ENCODE measurements at regions not wholly inside any gene's neighbourhood (a gene's known extent, or its start where the extent isn't known, plus 50 kb on each side); places are given as distances from the start of the nearest gene placed in this dataset.

- H3K27me3 ChIP-seq (ENCODE audit: control insufficient read depth, insufficient read depth, low read length), result no peaks in the 10 kb centered on the region
- H3K9me3 ChIP-seq (ENCODE audit: control insufficient read depth, insufficient read depth, low read length), result no peaks in the 10 kb centered on the region
- no peaks in the 10 kb centered on the region for H3K4me1 ChIP-seq (ENCODE audit: control insufficient read depth, insufficient read depth, low read length)
- WGBS (ENCODE audit: insufficient coverage, insufficient read length), result no CpG with 5 or more reads among the region's 1 CpG
- H3K4me3 ChIP-seq (ENCODE audit: low read length), result no peak overlapping the region
- DNase-seq (ENCODE audit: low read depth, low spot score), result no peak
- no peak overlapping the region for H3K27ac ChIP-seq (ENCODE audit: low read length)
- no peaks in the 10 kb centered on the region for H3K36me3 ChIP-seq (ENCODE audit: control insufficient read depth, insufficient read depth, low read length)
Observed at GRCh38 chr12:13652105-13652504, 329.3 kb downstream of the GRIN2B start.

GRCh38 chr12:13635709-13636108 lies 345.7 kb downstream of the GRIN2B start:
- no peaks in the 10 kb centered on the region for H3K27me3 ChIP-seq (ENCODE audit: control insufficient read depth, insufficient read depth, low read length)
- no peaks in the 10 kb centered on the region for H3K36me3 ChIP-seq (ENCODE audit: control insufficient read depth, insufficient read depth, low read length)
- no CpG with 5 or more reads among the region's 2 CpGs for WGBS (ENCODE audit: insufficient coverage, insufficient read length)
- H3K4me3 ChIP-seq (ENCODE audit: low read length), result no peak overlapping the region
- DNase-seq (ENCODE audit: low read depth, low spot score), result no peak
- H3K27ac ChIP-seq (ENCODE audit: low read length), result no peak overlapping the region
- no peaks in the 10 kb centered on the region for H3K4me1 ChIP-seq (ENCODE audit: control insufficient read depth, insufficient read depth, low read length)
- H3K9me3 ChIP-seq (ENCODE audit: control insufficient read depth, insufficient read depth, low read length), result no peaks in the 10 kb centered on the region

GRCh38 chr12:13631873-13632272 lies 349.5 kb downstream of the GRIN2B start:
- WGBS (ENCODE audit: insufficient coverage, insufficient read length), result no CpG with 5 or more reads among the region's 2 CpGs
- Histone ChIP-seq H3K36me3 (ENCODE audit: control insufficient read depth, insufficient read depth, low read length) (no peaks in the 10 kb centered on the region), H3K27ac (ENCODE audit: low read length) (no peak overlapping the region), H3K27me3 (ENCODE audit: control insufficient read depth, insufficient read depth, low read length) (no peaks in the 10 kb centered on the region), H3K4me1 (ENCODE audit: control insufficient read depth, insufficient read depth, low read length) (no peaks in the 10 kb centered on the region), H3K4me3 (ENCODE audit: low read length) (no peak overlapping the region), H3K9me3 (ENCODE audit: control insufficient read depth, insufficient read depth, low read length) (no peaks in the 10 kb centered on the region)
- no peak for DNase-seq (ENCODE audit: low read depth, low spot score)

GRCh38 chr12:13630354-13630753 lies 351.0 kb downstream of the GRIN2B start:
- Histone ChIP-seq H3K4me1 (ENCODE audit: control insufficient read depth, insufficient read depth, low read length) (no peaks in the 10 kb centered on the region), H3K27me3 (ENCODE audit: control insufficient read depth, insufficient read depth, low read length) (no peaks in the 10 kb centered on the region), H3K36me3 (ENCODE audit: control insufficient read depth, insufficient read depth, low read length) (no peaks in the 10 kb centered on the region), H3K4me3 (ENCODE audit: low read length) (no peak overlapping the region), H3K27ac (ENCODE audit: low read length) (no peak overlapping the region), H3K9me3 (ENCODE audit: control insufficient read depth, insufficient read depth, low read length) (no peaks in the 10 kb centered on the region)
- no peak for DNase-seq (ENCODE audit: low read depth, low spot score)
- no CpG with 5 or more reads among the region's 3 CpGs for WGBS (ENCODE audit: insufficient coverage, insufficient read length)

GRCh38 chr12:13628067-13628466 lies 353.3 kb downstream of the GRIN2B start:
- WGBS (ENCODE audit: insufficient coverage, insufficient read length), result no CpG with 5 or more reads among the region's 1 CpG
- DNase-seq (ENCODE audit: low read depth, low spot score), result no peak
- Histone ChIP-seq H3K27ac (ENCODE audit: low read length) (no peak overlapping the region), H3K4me1 (ENCODE audit: control insufficient read depth, insufficient read depth, low read length) (no peaks in the 10 kb centered on the region), H3K36me3 (ENCODE audit: control insufficient read depth, insufficient read depth, low read length) (no peaks in the 10 kb centered on the region), H3K4me3 (ENCODE audit: low read length) (no peak overlapping the region), H3K27me3 (ENCODE audit: control insufficient read depth, insufficient read depth, low read length) (no peaks in the 10 kb centered on the region), H3K9me3 (ENCODE audit: control insufficient read depth, insufficient read depth, low read length) (no peaks in the 10 kb centered on the region)

- no CpG with 5 or more reads among the region's 3 CpGs for WGBS (ENCODE audit: insufficient coverage, insufficient read length)
- no peak overlapping the region for H3K27ac ChIP-seq (ENCODE audit: low read length)
- H3K27me3 ChIP-seq (ENCODE audit: control insufficient read depth, insufficient read depth, low read length), result no peaks in the 10 kb centered on the region
Observed at GRCh38 chr12:13627536-13627935, 353.9 kb downstream of the GRIN2B start.

GRCh38 chr12:13613297-13613696 lies 368.1 kb downstream of the GRIN2B start:
- no peaks in the 10 kb centered on the region for H3K36me3 ChIP-seq (ENCODE audit: control insufficient read depth, insufficient read depth, low read length)
- 100% methylated on average over 1 of the region's 3 CpGs for WGBS (ENCODE audit: insufficient coverage, insufficient read length)
- DNase-seq (ENCODE audit: low read depth, low spot score), result no peak
- no peak overlapping the region for H3K4me3 ChIP-seq (ENCODE audit: low read length)
- no peaks in the 10 kb centered on the region for H3K9me3 ChIP-seq (ENCODE audit: control insufficient read depth, insufficient read depth, low read length)
- no peak overlapping the region for H3K27ac ChIP-seq (ENCODE audit: low read length)
- no peaks in the 10 kb centered on the region for H3K4me1 ChIP-seq (ENCODE audit: control insufficient read depth, insufficient read depth, low read length)
- no peaks in the 10 kb centered on the region for H3K27me3 ChIP-seq (ENCODE audit: control insufficient read depth, insufficient read depth, low read length)

More at GRCh38 chr12:13627536-13627935, 353.9 kb downstream of the GRIN2B start:
- Histone ChIP-seq H3K4me1 (ENCODE audit: control insufficient read depth, insufficient read depth, low read length) (no peaks in the 10 kb centered on the region), H3K9me3 (ENCODE audit: control insufficient read depth, insufficient read depth, low read length) (no peaks in the 10 kb centered on the region), H3K36me3 (ENCODE audit: control insufficient read depth, insufficient read depth, low read length) (no peaks in the 10 kb centered on the region), H3K4me3 (ENCODE audit: low read length) (no peak overlapping the region)
- DNase-seq (ENCODE audit: low read depth, low spot score), result no peak

GRCh38 chr12:13609894-13610679 lies 371.3 kb downstream of the GRIN2B start:
- no CpG with 5 or more reads among the region's 4 CpGs for WGBS (ENCODE audit: insufficient coverage, insufficient read length)
- no peaks in the 10 kb centered on the region for H3K27me3 ChIP-seq (ENCODE audit: control insufficient read depth, insufficient read depth, low read length)
- no peaks in the 10 kb centered on the region for H3K36me3 ChIP-seq (ENCODE audit: control insufficient read depth, insufficient read depth, low read length)
- no peaks in the 10 kb centered on the region for H3K9me3 ChIP-seq (ENCODE audit: control insufficient read depth, insufficient read depth, low read length)
- no peak overlapping the region for H3K27ac ChIP-seq (ENCODE audit: low read length)
- no peak overlapping the region for H3K4me3 ChIP-seq (ENCODE audit: low read length)
- no peak for DNase-seq (ENCODE audit: low read depth, low spot score)
- 0 out of 2 replicates have a peak, but pooled peaks cover 1% of the 10 kb centered on the region for H3K4me1 ChIP-seq (ENCODE audit: control insufficient read depth, insufficient read depth, low read length)

GRCh38 chr12:13606290-13606689 lies 375.1 kb downstream of the GRIN2B start:
- H3K4me3 ChIP-seq (ENCODE audit: low read length), result no peak overlapping the region
- H3K9me3 ChIP-seq (ENCODE audit: control insufficient read depth, insufficient read depth, low read length), result no peaks in the 10 kb centered on the region
- no CpG with 5 or more reads among the region's 4 CpGs for WGBS (ENCODE audit: insufficient coverage, insufficient read length)
- H3K36me3 ChIP-seq (ENCODE audit: control insufficient read depth, insufficient read depth, low read length), result no peaks in the 10 kb centered on the region
- no peaks in the 10 kb centered on the region for H3K27me3 ChIP-seq (ENCODE audit: control insufficient read depth, insufficient read depth, low read length)
- H3K27ac ChIP-seq (ENCODE audit: low read length), result no peak overlapping the region
- DNase-seq (ENCODE audit: low read depth, low spot score), result no peak
- H3K4me1 ChIP-seq (ENCODE audit: control insufficient read depth, insufficient read depth, low read length), result 0 out of 2 replicates have a peak, but pooled peaks cover 1% of the 10 kb centered on the region

GRCh38 chr12:13603953-13604352 lies 377.4 kb downstream of the GRIN2B start:
- H3K4me3 ChIP-seq (ENCODE audit: low read length), result no peak overlapping the region
- H3K9me3 ChIP-seq (ENCODE audit: control insufficient read depth, insufficient read depth, low read length), result no peaks in the 10 kb centered on the region
- 0 out of 2 replicates have a peak, but pooled peaks cover 1% of the 10 kb centered on the region for H3K4me1 ChIP-seq (ENCODE audit: control insufficient read depth, insufficient read depth, low read length)
- WGBS (ENCODE audit: insufficient coverage, insufficient read length), result no CpG with 5 or more reads among the region's 5 CpGs
- no peak for DNase-seq (ENCODE audit: low read depth, low spot score)
- H3K27me3 ChIP-seq (ENCODE audit: control insufficient read depth, insufficient read depth, low read length), result no peaks in the 10 kb centered on the region
- no peaks in the 10 kb centered on the region for H3K36me3 ChIP-seq (ENCODE audit: control insufficient read depth, insufficient read depth, low read length)
- no peak overlapping the region for H3K27ac ChIP-seq (ENCODE audit: low read length)

- 0 out of 2 replicates have a peak, but pooled peaks cover 1% of the 10 kb centered on the region for H3K4me1 ChIP-seq (ENCODE audit: control insufficient read depth, insufficient read depth, low read length)
- no peak for DNase-seq (ENCODE audit: low read depth, low spot score)
- H3K27ac ChIP-seq (ENCODE audit: low read length), result no peak overlapping the region
- no peaks in the 10 kb centered on the region for H3K36me3 ChIP-seq (ENCODE audit: control insufficient read depth, insufficient read depth, low read length)
- H3K27me3 ChIP-seq (ENCODE audit: control insufficient read depth, insufficient read depth, low read length), result no peaks in the 10 kb centered on the region
- no CpG with 5 or more reads among the region's 2 CpGs for WGBS (ENCODE audit: insufficient coverage, insufficient read length)
- H3K4me3 ChIP-seq (ENCODE audit: low read length), result no peak overlapping the region
- no peaks in the 10 kb centered on the region for H3K9me3 ChIP-seq (ENCODE audit: control insufficient read depth, insufficient read depth, low read length)
Observed at GRCh38 chr12:13602172-13602571, 379.2 kb downstream of the GRIN2B start.

All from iPS DF 6.9 (cell line).